GM21723 (cell line): ENCODE measurements at regions not wholly inside any gene's neighbourhood (a gene's known extent, or its start where the extent isn't known, plus 50 kb on each side); places are given as distances from the start of the nearest gene placed in this dataset.
"Not testable (repeated sequence)": the region's sequence is repeated elsewhere in the genome, so short reads cannot be mapped to it uniquely, and the experiment has no call there.

ENCODE experiments used
- ATAC-seq: cut with Tn5 transposase; IDR thresholded peaks from one replicate; pipeline ENCODE4 v1.9.1; 2021; ENCODE audit warnings: mild to moderate bottlenecking, moderate library complexity; ENCODE audit not compliant: unreplicated experiment

DNA sequence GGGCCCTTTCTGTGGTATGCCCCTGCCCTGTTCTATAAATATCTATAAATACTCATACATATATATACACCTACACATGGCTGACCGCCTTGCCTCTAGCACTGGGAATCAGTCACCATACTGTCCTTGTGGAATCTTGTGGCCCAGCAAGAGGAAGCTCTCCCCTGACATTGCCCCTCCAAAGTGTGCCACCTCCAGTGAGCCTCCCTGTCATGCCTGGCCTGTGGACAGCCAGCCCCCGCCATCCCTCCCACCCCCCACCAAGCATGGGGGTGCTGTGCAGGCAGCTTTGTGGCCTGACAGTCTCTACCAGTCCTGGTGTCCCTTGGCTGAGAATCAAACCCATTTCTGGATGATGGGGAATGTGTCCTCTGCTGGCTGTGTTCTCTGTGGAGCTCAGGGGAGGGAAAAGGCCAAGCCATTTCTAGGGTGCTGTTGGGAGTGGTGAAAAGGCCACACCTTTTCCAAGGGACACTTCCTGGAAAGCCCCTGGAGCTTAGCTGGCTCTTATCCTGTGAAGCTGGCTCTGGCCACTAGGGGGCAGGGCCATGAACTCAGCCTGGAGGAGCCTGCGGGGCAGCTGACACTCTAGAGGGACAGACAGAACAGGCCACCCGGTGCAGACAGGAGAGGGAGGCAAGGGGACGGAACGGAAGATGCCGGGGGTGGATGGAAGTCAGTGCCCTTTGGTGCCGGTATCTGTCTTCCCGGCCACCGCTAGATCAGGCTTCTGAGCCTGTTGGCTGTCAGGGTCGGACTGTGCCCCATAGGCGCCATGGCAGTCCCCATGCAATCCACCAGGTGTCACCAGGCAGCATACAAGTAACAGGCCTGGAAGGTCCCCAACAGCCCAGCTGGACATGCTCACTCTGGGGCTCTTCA lies 167.2 kb downstream of the TBC1D2B start:
- ATAC-seq = not testable (repeated sequence)

DNA sequence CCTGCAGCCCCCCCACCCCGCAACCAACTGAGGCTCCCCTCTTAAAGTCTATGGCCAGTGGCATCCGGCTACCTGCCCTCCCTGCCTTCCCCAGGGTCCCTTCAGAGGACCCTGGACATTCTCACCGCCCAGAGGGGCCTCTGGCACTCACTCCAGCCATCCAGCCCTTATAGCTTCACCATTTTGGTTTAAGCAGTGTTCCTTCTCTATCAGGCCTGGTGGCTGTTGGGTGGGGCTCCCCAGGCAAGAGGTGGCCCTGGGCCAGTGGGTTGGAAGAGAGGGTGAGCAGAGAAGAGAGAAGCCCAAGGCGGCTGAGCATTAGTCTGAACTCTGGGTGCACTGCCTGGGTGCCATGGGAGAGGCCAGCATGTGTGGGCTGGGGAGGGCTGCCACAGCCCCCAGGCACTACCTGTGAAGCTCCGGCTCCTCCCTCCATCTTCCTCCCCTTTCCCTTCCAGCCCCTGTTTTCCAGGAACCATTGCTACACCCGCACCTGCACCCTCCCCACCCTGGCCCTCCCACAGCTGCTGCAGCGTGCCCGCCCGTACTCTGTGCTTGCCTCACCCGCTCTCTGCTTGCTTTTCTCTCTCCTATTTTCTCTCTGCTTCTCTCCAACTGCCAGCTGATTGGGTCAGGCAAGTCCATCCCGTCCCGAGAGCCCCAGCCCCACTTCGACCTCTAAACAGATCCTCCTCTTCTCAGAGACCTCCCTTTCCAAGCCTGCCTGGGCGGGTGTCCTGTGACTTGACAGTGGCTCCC lies 168.2 kb downstream of the TBC1D2B start:
- ATAC-seq = no peak

DNA sequence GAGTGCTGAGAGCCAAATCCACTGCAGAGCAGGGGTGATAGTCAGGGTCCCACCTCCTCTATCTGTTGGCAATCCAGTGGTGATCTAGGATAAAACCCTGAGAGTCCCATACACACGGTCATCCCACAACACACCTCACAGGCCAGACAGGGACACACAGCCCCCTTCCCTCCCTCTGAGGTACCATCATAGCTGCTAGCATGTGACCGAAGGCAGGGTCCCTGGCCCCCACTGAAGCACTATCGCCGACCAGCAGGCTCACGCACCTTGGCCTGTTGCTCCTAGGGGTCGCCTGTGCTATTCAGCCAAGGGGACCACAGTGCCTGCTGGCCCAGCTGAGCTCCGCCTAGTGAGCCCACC lies 168.8 kb downstream of the TBC1D2B start:
- ATAC-seq = not testable (repeated sequence)

DNA sequence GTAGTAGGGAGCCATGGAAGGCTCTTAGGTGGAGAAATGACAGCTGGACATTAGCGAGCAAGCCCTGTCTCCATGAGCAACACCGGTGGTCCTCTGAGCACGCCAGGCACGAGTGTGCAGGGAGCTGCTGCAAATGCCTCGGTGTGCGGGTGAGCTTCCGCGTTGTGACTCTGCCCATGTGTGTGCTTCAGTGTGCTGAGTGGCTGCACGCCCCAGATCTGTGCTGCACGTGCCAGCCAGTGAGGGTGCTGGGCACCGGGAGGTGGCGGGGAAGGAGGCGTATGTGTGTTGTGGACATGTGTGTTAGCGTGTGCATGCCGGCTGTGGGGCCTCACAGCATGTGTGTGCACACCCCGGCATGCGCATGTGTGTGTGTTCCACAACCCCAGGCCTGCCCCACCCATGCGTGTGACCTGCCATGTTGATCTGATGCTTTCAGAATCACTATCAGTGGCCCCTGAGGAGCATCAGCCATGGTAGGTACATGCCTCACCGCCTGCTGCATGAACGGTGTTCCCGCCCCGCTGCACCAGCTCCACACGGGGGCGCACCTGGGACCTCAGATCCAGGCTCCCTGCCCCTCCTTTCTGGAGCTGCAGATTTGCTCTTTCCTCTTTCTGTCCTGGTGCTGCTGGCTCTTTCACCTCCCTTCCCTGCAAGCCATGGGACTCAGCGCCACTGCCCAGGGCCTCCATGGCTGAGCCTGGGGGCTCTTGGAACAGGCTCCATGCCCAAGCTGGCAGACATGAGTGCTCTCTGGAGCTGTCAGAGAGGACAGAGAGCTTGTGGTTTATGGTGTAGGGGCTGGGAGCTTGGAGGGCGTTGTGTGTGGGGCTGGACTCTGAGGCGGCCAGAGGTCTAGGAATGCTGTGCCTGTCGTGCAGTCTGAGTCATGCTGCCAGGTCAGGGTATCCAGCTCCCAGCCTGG lies 169.4 kb downstream of the TBC1D2B start:
- ATAC-seq = no peak

DNA sequence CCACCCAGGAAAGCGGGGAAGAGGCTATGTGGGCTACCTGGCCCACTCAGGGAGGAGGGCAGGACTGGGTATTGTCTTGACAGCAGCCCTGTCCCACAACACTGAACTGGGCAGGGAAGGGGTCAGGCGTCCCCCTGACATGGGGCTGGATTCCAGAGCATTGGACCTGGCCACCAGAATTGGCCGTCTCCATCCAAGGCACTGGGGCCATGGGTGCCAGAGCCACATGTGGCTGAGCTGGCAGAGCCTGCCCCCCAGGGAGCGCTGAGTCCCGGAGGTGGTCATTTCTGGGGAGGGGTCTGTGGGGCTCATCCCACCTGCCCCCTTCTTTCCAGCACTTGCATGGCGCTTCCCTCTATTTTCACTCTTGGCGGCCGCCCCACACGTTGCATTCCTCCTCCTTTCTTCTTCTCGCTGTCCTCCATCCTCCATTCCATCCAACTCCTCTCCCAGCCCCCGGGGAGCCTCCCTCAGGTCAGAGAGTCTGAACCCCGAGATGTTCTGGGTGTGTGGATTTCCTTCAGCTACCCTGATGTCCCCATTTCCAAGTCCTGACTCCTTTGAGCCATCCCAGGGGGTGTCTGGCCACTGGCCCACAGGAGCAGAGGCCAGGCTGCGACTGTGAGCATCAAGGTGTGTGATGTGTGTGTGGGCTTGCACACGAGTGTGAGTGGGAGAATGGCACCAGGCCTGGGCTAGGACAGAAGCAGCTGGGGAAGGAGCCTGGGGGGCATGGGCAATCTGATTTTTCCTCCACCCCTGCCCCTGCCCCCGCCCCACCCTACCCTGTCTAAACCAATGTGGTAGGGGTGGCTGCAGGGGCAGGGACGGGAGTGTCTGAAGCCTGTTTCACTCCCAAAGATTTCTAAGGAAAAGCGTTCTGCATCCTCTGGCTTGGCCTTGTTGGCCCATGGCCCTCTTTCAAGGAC lies 171.2 kb downstream of the TBC1D2B start:
- not testable (repeated sequence) for ATAC-seq

DNA sequence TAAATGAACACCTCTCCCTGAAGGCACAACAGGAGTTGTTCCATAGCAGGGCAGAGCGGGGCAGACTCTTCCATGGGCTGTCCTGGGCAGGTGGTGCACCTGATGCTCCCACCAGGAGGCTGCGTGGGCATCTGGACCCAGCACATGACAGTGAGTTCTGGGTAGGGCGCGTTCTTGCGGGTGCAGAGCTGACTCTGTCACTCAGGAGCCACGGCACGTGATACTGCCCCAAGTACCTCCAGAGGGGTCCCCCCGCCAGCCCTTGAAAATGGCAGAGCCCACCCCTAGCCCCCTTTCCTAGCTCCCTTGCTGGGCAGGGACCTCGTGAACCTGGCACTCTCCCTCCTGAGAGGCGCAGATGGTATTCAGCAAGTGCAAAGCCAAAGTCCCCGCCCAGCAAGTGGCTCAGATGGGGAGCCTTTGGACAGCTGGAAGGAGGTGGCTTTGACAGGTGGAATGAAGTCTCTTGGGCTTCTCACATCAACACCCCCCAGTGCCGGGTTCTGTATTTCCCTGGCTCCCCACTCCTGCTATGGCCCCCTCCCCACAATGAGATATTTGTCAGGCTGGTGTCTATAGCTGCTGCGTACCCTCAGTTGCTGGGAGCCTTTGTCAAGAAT lies 172.1 kb downstream of the TBC1D2B start:
- ATAC-seq = no peak

DNA sequence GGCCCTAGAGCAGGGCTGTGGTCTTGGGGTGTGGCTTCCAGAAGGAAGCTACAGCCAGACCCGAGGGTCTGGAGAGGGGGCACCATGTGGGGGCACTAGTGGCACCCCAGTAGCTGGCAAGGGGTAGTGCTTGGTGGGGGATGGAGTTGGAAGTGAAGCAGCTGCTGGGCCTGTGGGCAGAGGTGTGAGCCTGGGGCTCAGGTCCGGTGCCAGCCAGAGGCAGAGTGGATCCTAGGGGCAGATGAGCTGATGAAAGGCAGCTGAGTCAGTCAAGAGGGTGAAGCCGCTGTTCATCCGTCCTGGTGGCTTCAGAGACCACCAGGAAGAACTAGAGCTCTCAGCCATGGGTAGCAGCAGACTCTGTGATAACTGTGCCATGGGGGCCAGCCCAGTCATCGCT lies 172.6 kb downstream of the TBC1D2B start:
- no peak for ATAC-seq

DNA sequence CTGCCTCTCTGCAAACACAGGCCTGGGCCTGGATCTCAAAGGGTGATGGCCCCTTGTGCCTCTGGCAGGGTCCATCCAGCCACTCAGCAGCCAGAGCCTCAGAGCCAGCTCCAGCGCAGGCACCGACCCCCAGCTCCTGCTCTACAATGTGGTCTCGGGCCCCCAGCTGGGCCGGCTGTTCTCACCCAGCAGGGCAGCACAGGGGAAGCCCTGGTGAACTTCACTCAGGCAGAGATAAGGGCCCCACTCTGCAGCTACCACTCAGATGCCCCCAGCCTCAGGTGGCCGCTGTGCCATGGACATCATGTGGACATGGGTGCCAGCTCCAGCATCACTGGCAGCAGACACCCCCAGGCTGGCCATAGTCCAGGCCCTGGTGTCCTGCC lies 173.1 kb downstream of the TBC1D2B start:
- no peak for ATAC-seq

DNA sequence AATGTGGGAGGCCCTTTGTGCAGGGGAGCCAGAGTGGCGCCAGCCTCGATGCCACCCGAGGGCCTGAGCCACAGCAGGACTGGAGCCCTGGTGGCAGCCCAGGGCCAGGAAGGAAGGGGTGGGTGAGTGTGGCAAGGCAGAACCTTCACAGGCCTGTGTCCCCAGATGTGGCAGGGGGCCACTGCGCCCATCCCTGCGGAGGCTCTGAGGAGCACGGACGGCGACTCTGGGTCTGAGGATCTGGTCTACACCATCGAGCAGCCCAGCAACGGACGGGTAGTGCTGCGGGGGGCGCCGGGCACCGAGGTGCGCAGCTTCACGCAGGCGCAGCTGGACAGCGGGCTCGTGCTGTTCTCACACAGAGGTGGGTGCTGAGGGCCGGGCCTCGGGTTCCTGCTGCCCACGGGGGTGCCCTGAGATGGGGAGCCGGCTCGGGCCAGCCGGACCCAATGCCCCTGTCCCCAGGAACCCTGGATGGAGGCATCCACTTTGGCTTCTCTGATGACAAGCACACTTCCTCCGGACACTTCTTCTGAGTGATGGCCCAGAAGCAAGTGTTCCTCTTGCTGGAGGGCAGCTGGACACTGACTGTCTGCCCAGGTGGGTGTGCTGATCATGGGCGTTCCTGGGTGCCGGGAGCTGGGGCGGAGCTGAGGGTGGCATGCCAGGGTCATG lies 173.6 kb downstream of the TBC1D2B start:
- ATAC-seq = not testable (repeated sequence)

DNA sequence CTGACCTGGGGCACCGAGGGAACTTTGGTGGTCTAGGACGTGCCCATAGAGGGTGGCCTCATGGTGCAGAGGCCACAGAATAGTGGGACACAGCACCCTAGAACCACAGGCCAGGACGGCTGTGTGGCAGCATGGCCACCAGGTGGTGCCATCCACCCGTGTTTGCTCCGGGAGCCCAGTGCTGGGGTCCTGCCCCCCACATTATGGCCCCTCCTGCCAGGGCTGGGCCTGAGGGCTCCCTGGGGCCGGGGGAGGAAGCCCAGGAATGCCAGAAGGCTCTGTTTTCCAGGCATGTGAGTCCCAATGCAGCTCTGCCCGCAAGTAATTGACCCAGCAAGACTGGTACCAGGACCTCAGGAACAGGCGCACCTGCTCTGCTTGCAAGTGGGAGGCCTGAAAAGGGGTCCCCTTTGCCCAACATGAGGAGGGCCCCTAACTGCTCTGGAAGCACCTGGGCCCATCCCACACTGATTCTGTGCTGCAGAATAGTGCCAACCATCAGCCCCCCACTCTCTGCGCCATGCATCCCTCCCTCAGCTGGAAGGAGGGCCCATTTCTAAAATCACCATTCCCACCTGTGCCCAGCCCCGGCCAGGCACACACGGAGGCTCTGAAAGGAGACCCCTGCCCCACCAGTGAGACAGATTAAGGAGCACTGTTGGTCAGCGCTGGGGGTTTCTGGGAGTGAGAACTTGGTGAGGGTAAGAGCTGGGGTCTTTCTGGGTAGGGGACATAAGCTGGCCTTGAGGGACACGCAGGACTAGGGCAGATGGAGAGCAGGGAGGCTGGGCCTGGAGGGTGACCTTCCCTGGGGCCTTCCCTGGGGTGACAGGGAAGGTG lies 174.4 kb downstream of the TBC1D2B start:
- ATAC-seq = not testable (repeated sequence)

DNA sequence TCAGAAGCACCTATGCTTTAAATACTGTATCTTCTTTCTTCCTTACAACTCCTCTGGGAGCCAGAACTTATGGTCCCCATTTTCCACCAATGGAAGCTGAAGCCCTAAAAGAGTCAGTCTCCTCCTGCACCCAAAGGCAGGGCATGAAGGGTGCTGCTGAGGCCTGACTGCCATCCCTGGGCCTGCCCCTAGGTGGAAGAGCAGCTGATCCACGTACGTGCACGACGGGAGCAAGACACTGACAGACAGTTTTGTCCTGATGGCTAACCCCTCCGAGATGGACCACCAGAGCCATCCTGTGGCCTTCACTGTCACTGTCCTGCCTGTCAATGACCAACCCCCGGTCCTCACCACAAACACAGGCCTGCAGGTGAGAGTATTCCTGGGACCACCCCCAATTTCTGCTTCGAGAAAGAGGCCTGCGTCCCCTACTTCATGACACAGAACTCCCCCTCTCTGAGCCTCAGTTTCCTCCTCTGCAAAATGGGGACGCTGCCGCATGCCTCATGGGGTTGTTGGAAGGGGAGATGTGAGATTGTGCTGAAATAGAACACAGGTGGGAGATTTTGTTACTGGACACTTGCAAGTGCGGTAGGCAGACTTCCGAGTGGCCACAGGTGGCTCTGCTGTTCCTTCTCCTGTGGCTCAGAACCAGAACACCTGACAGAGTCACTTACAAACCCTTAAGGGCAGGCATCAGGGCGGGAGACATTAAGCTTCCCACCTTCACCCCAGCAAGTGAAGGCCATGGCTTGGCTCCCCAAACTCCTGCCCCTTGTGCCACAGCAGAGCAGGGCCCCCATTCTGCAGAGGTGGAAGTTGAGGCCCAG lies 175.4 kb downstream of the TBC1D2B start:
- no peak for ATAC-seq

DNA sequence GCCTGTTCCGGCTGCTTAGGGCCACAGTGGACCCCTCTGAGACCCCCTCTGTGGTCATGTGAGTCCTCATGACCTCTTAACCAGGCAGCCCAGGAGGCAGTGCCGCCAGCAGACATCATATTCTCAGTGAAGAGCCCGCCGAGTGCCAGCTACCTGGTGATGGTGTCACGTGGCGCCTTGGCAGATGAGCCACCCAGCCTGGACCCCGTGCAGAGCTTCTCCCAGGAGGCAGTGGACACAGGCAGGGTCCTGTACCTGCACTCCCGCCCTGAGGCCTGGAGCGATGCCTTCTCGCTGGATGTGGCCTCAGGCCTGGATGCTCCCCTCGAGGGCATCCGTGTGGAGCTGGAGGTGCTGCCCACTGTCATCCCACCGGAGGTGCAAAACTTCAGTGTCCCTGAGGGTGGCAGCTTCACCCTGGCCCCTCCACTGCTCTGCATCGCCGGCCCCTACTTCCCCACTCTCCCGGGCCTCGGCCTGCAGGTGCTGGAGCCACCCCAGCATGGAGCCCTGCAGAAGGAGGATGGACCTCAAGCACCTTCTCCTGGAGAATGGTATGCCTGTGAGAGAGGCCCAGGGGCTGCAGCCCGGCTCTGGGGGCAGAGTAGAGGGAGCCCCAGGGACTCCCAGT lies 176.1 kb downstream of the TBC1D2B start:
- no peak for ATAC-seq

DNA sequence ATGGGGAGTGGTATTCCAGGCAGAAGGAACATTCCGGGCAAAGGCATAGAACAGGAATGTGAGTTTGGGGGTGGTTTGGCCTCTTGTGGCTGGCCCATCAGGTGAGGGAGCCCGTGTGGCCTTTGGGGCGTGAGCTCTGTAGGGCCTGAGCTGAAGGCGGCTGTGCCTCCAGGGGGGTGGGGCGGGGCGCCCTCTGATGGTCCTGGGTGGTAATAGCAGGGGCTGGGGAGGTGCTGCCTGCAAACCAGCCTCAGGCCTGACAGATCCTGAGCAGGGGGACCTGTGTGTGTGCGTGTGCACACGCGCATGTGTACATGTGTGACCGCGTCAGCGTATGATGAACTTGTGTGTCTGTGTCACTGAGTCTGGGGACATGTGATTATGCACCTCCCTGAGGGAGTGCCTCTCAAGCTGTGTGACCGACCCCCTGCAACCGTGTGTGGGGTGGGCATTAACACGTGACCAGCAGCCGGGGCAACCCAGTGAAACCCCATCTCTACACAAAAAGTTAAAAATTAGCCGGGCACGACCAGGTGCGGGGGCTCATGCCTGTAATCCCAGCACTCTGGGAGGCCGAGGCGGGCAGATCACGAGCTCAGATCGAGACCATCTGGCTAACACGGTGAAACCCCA lies 177.1 kb downstream of the TBC1D2B start:
- not testable (repeated sequence) for ATAC-seq

DNA sequence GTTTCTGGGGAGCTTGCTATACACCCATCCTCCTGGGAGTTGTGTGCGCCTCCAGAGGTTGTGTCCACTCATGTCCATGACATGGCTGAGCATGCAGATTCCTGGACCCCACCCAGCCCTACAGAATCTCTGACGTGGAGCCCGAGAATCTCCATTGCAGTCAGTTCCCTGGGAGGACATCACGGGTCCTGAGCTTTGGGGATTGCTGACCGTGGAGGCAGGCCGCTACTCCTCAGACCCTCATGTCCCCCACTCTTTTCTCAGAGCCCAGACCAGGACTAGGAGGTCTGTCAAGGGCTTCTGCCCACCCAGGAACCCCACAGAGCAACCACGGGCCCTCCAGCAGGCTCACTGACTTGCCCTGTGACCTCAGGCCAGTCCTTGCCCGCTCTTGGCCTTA lies 177.7 kb downstream of the TBC1D2B start:
- not testable (repeated sequence) for ATAC-seq

DNA sequence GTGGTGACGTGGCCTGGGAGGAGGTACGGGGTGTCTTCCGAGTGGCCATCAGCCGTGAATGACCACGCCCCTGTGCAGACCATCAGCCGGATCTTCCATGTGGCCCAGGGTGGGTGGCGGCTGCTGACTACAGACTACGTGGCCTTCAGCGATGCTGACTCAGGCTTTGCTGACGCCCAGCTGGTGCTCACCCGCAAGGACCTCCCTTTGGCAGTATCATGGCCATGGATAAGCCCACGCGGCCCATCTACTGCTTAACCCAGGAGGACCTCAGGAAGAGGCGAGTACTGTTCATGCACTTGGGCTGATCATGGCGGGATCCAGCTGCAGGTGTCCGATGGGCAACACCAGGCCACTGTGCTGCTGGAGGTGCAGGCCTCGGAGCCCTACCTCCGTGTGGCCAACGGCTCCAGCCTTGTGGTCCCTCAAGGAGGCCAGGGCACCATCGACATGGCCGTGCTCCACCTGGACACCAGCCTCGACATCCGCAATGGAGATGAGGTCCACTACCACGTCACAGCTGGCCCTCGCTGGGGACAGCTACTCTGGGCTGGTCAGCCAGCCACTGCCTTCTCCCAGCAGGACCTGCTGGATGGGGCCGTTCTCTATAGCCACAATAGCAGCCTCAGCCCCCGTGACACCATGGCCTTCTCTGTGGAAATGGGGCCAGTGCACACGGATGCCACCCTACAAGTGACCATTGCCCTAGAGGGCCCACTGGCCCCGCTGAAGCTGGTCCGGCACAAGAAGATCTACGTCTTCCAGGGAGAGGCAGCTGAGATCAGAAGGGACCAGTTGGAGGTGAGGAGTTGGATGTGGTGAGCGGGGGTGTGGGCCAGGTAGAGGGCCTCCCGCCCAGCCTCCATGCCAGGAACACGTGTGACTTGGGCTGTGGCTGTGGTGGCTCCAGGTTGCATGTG lies 178.4 kb downstream of the TBC1D2B start:
- ATAC-seq = no peak
